ENCODE measurements at regions not wholly inside any gene's neighbourhood (a gene's known extent, or its start where the extent isn't known, plus 50 kb on each side); places are given as distances from the start of the nearest gene placed in this dataset.

DNA sequence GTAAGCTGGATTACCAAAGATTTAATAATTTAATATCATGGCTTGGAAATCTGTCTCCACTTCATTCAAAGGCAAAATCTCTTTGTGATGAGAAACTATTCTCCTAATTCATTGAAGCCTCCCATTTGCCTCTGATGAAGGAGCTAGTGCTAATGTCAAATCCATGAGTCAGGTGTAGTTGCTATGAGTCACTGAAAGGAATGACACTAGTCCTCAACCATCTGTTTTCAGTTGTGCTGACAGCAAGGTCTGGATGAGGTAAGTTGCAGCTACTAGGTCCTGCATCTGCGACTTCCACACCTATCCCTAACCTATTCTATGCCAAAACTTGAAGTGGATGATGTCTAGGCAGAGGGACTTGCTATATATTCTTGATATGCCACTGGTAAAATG lies 324.0 kb upstream of the UBE2E3 start:
- DNase-seq = no peak

DNA sequence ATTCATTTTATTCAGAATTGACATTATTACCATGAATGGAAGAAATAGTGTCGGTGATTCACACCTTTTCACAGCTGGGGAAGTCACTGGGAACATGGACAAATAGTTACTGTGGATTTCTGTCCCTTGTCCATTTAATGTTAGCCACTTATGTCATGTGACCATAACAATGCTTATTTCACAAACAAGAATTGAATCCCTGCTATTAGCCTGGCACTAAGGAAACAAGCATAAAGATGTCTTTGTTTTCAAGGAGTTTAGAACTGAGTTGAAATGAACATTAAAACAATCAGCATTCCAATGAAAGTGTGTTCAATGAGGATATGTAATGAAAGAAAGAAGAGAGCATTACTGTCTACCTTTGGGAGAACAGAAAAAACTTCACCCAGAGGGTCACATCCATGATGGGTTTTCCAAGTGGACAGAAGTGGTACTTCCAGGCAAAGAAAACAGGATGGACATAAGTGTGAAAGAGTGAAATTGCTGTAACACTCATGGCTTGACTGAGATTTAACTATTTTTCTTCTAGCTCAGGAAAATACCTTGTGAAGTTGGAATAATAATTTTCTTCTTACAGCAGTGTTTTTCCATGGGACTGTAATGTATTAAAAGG lies 324.5 kb upstream of the UBE2E3 start:
- DNase-seq = no peak

DNA sequence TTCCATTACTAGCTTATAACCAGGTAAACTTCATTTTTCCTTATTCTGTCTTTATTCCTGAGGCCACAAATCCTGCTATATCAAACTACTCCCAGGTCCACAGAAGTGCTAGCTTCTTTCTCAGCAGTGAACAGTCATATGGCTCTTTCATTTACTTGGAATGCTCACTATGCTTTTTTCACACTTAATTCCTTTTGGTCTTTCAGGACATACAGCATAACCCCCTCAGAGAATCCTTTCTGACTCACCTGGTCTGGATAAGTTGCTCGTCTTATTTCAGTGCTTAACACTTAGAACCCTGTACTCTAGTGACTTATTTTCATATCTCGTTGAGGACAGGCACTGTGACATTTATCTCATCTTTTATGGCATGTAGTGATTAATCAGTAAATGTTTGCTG lies 325.0 kb upstream of the UBE2E3 start:
- DNase-seq = no peak

DNA sequence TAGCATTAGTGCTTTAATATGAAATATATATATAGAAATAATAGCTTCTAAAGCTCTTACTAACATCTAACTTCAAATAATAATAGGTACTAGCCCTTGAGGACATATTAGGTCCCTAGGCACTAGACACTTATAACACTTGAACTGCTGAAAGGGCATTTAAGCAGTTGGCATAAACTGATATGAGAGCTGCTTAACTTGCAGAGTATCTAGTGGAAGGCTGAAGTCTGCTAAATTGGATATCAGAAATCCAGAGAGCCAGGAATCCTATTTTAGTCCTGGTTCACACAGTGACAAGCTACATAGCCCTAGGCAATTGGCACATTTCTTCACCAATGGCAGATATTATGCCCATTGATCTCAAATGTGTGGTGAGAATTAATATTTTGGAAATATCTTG lies 326.9 kb upstream of the UBE2E3 start:
- no peak for DNase-seq

- DNase-seq = no peak
Observed at GRCh38 chr2:180652794-180653193, 327.6 kb upstream of the UBE2E3 start.

DNA sequence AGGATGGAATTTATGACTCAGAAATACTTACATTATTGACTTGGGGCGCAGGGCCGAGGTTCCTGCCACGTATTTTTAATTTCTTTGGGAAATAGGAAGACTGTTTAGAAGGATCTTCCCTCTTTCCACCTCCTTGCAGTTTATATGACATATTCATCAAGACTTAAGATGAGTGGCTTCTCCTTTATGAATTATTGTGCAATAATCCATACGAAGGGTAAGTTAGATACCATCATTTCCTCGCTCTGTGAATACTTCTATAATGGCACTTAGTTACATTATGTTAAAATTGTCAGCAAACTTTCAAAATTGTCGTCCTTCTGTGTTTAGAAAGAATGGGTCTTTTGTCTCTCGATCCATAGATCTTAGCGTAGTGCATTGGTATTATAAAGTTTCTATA lies 328.8 kb upstream of the UBE2E3 start:
- DNase-seq = no peak

DNA sequence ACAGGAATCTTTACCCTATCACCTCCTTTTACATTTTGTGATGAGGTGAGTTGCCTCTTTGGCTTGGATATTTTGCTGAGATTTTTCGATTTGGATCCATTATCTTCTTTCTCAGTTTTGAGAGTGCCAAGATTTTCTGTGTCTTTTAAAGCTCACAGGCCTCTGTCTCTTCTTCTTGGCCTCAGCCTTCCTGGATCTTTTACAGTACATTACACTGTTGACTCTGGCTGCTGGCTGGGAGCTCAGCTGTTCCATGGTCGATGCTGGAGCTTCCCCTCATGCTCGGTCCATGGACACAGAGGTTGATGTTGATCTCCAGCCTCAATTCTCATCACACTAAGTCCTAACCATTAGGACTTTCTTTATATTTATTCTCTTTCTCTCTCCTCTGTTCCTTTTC lies 332.8 kb upstream of the UBE2E3 start:
- no peak for DNase-seq

GRCh38 chr2:180647221-180647620 lies 333.2 kb upstream of the UBE2E3 start:
- no peak for DNase-seq

- no peak for DNase-seq
Observed at GRCh38 chr2:180646756-180647155, 333.6 kb upstream of the UBE2E3 start.

- no peak for DNase-seq
Observed at GRCh38 chr2:180644709-180645108, 335.7 kb upstream of the UBE2E3 start.

GRCh38 chr2:180630756-180631155 lies 349.6 kb upstream of the UBE2E3 start:
- no peak for DNase-seq

DNA sequence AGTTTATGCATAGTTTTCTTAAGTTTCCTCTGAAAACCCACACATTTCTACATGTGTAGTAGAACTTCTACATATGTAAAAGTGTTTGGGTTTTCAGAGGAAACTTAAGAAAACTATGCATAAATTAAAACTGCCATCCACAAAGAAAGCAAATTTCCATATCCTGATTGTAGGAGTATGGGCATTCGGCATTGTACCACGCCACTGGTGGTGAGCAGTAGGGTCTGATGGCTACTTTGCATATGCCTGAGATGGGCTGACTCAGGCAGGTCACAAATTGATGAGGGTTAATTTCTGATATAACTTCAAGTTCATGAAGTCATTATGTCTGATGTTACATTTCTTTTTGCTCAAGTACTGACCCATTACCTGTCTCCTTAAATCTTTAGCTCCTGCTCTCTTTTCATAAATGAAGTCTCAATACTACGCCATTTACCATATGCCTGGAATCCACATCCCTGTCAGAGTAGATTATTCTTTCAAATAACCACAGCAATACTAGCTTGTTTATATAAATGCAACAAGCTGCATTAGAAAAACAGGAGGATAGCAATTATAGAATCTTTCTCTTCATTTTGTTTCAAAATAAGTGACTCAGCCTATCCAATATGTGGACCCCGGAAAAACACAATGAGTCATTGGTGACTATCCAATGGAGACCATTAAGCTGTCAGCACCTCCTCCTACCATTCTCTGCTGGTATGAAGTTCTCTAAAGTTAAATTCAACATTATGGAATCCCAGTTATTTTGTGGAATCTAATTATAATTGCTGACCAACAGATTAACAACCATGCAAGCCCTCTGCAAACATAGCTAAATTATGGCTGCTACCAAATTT lies 355.2 kb upstream of the UBE2E3 start:
- no peak for DNase-seq

DNA sequence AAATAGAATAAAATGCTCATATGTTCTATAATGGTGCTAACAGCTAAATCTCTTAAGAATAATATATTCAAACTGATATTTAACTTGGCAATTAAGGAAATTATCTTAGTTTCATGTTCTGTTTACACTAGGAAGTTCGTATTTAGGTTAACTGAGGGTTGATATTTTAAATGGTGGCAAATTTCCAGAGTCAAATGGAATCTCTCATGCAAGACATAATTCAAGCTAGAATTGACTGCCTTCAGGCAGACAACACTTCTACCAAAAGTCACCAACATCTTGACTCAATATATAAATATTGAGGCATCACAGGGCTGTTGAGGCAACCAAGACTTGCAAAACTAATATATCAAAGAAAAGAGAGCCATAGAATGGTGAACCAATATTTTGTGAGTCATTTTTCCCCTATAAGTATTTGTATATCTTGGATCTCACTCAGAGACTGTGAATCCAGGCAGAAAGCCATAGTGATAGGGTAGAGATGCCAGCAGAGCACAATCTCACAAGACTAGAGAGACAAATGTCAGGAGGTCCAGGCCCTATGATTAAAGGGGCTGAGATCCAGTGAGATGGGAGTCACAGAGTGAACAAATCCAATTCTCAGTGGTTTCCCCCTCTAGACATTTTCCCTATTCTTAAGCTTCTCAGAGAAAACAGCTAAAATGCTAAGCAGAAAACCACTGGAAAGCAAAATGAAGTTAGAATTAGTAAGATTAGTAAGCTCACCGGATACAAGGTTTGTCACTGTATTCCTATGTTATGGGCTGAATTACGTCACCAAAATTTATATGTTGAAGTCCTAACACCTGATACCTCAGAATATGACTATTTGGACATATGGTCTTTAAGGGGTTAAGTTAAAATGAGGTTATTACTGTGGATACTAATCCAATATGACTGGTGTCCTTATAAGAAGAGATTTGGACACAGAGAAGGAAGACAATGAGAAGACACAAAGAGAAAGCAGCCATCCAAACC lies 358.2 kb upstream of the UBE2E3 start:
- no peak for DNase-seq

- no peak for DNase-seq
Observed at GRCh38 chr2:180621366-180621765, 359.0 kb upstream of the UBE2E3 start.

DNA sequence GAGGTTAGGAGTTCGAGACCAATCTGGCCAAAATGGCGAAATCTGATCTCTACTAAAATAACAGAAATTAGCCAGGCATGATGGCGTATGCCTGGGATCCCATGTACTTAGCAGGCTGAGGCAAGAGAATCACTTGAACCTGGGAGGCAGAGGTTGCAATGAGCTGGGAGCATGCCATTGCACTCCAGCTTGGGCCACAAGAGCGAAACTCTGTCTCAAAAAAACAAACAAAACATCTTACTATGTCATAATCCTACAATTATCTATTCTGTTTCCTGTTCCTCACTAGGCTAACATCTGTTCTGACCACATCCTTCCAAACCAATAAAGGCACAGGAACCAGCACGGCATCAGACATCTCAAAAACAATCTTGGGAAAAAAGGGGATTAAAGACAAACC lies 361.8 kb upstream of the UBE2E3 start:
- DNase-seq = no peak

- no peak for DNase-seq
Observed at GRCh38 chr2:180614776-180615175, 365.6 kb upstream of the UBE2E3 start.

DNA sequence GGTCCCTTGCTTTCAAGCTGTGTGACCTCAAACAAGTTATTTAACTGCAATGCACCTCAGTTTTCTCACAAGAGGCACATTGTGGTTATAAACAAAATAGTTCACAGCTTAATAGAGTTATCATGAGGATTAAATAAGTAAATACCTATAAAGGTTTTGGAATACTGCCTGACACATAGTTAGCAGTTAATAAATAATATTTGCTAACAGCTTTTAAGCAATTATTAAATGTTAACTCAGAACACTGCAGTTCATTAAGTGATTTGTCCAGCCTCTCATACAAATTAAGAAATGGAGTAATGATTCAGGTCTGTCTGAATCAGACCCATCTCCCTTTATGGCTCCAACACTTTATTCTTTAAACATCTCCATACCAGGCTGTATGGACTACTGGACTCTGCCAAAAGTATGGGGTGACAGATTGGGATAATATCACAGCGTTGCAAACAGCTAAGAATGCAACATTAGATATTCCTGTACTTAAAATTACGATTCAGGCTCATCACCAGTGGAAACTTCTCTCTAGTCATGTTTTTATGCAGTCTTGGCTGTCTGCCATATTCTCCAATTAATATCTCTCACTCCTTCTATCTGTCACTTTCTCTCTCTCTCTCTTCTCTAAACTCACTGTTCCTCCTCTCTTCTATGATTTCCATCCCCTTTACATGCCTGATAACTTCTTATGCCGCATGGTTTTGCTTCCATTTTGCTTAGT lies 370.6 kb upstream of the UBE2E3 start:
- no peak for DNase-seq

- DNase-seq = no peak
Observed at GRCh38 chr2:180607514-180608049, 372.8 kb upstream of the UBE2E3 start.

GRCh38 chr2:180604077-180604476 lies 376.3 kb upstream of the UBE2E3 start:
- DNase-seq = no peak

GRCh38 chr2:180601016-180601415 lies 379.4 kb upstream of the UBE2E3 start:
- DNase-seq = no peak

GRCh38 chr2:180599804-180600203 lies 380.6 kb upstream of the UBE2E3 start:
- no peak for DNase-seq

DNA sequence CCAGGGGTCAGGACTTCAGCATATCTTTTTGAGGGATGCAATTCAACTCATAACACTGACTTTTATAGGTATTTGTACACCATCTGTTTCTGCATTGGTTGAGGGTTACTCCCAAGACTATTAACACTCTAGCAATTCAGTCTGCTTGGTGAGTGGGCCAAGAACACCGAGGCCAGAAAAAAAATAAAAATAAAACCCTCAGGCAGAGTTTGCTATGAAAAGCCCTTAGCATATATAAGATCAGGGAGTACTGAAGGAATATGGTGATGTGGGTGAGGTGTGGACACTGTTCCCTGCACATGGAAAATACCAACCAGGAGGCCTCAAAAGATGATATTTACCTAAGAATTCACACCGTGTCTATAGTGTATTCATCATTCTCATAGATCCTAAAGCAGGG lies 383.2 kb upstream of the UBE2E3 start:
- no peak for DNase-seq

GRCh38 chr2:180596453-180596852 lies 384.0 kb upstream of the UBE2E3 start:
- DNase-seq = no peak
